Dermis microvascular lymphatic vessel endothelial cell (primary cell): ENCODE measurements at regions not wholly inside any gene's neighbourhood (a gene's known extent, or its start where the extent isn't known, plus 50 kb on each side); places are given as distances from the start of the nearest gene placed in this dataset.
"Not testable (repeated sequence)": the region's sequence is repeated elsewhere in the genome, so short reads cannot be mapped to it uniquely, and the experiment has no call there.

Experiments
- DNase-seq, 2 donors: peaks; one replicate each; pipeline versions ENCODE4 v3.0.0 to v3.0.0-alpha.2; 2010; ENCODE audit warnings: low read depth in 2 of 2

GRCh38 chr15:22665059-22665702 lies 121.3 kb upstream of the NIPA1 start:
- DNase-seq = peak; percentile 76 to 90

GRCh38 chr15:22665711-22666110 lies 120.7 kb upstream of the NIPA1 start:
- not testable (repeated sequence) for DNase-seq

GRCh38 chr15:22684786-22685185 lies 101.7 kb upstream of the NIPA1 start:
- DNase-seq = not testable (repeated sequence)

GRCh38 chr15:22699881-22700280 lies 86.6 kb upstream of the NIPA1 start:
- DNase-seq = not testable (repeated sequence)

- not testable (repeated sequence) for DNase-seq
Observed at GRCh38 chr15:22710831-22711341, 75.6 kb upstream of the NIPA1 start.

GRCh38 chr15:22713933-22714332 lies 72.5 kb upstream of the NIPA1 start:
- DNase-seq = not testable (repeated sequence)

GRCh38 chr15:22714358-22715132 lies 71.9 kb upstream of the NIPA1 start:
- peak in 1 of 2 donors; percentile 0 for DNase-seq

- not testable (repeated sequence) for DNase-seq
Observed at GRCh38 chr15:22715133-22715845, 71.2 kb upstream of the NIPA1 start.

GRCh38 chr15:22719980-22720379 lies 66.5 kb upstream of the NIPA1 start:
- DNase-seq = not testable (repeated sequence)

- not testable (repeated sequence) for DNase-seq
Observed at GRCh38 chr15:22726104-22726503, 60.3 kb upstream of the NIPA1 start.

GRCh38 chr15:22735067-22735466 lies 51.4 kb upstream of the NIPA1 start:
- not testable (repeated sequence) for DNase-seq

- DNase-seq = no peak
Observed at GRCh38 chr15:22735781-22736180, 50.7 kb upstream of the NIPA1 start.

- DNase-seq = not testable (repeated sequence)
Observed at GRCh38 chr15:22736200-22736599, 50.2 kb upstream of the NIPA1 start.
